ENCODE measurements at regions not wholly inside any gene's neighbourhood (a gene's known extent, or its start where the extent isn't known, plus 50 kb on each side); places are given as distances from the start of the nearest gene placed in this dataset.

DNA sequence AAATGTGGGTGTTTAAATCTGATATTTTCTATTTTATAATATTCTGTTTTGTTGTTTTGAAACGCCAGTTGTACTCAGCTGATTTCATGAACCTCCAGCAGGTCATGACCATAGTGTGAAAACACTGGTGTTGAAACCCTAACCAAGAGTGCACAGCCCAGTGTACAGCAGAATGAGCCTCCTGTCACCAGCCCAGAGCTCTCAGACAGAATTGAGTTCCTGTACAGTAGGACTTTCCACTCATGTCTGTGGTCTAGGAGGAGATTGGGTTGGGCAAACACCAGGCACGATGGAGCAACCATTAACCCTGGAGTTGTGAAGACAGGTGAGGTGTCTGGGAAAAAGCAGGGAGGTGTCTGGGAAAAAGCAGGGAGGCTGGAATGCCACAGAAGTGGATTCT, 908.8 kb downstream of the VRK1 start:
- ATAC-seq (ENCODE audit: low read depth) (no peak), DNase-seq (no peak)
- Histone ChIP-seq H2AK9ac (replicated peaks; ENCODE audit: low read depth, low read length, poor library complexity) (no peak overlapping the region), H2BK15ac (ENCODE audit: low read depth, low read length) (no peak overlapping the region), H2AK5ac (ENCODE audit: low read depth, low read length) (no peak overlapping the region), H3K9me3 (ENCODE audit: control insufficient read depth, insufficient read depth, low read length) (peaks cover 28% of the 10 kb centered on the region), H2AFZ (replicated peaks; ENCODE audit: low read length, poor library complexity) (no peak overlapping the region), H3K23ac (ENCODE audit: low read depth, low read length) (no peak overlapping the region), H4K20me1 (ENCODE audit: insufficient read depth, low read length) (no peaks in the 10 kb centered on the region), H3K4me1 (ENCODE audit: control insufficient read depth, insufficient read depth, low read length) (no peaks in the 10 kb centered on the region), H3K18ac (ENCODE audit: low read depth, low read length) (no peak overlapping the region), H4K91ac (ENCODE audit: insufficient read depth, low read depth, low read length) (no peak overlapping the region), H3K4me3 (ENCODE audit: insufficient read depth, low read depth, low read length) (no peak overlapping the region), H3K27me3 (ENCODE audit: control insufficient read depth, insufficient read depth, low read length) (no peaks in the 10 kb centered on the region), H3K4me2 (ENCODE audit: low read depth, low read length) (no peak overlapping the region), H3K27ac (ENCODE audit: insufficient read depth, low read length) (no peak overlapping the region), H4K8ac (ENCODE audit: low read depth in 2 of 2, low read length in 2 of 2) (no peak overlapping the region), H3K79me1 (ENCODE audit: low read depth in 1 of 2, low read length in 2 of 2) (no peaks in the 10 kb centered on the region), H2BK120ac (ENCODE audit: low read depth, low read length) (no peak overlapping the region), H3K4ac (ENCODE audit: low read depth, low read length) (no peak overlapping the region), H3K14ac (replicated peaks; ENCODE audit: low read depth, low read length) (no peak overlapping the region), H3K9me1 (ENCODE audit: insufficient read depth, low read length) (no peaks in the 10 kb centered on the region), H4K5ac (ENCODE audit: low read depth, low read length) (no peak overlapping the region), H3K9ac (ENCODE audit: low read depth, low read length) (no peak overlapping the region), H3K56ac (ENCODE audit: extremely low read depth, insufficient read depth, low read length) (no peak overlapping the region), H2BK20ac (ENCODE audit: low read depth, low read length) (no peak overlapping the region), H2BK5ac (ENCODE audit: low read depth, low read length, poor library complexity, severe bottlenecking) (no peak overlapping the region), H3K36me3 (ENCODE audit: control insufficient read depth, insufficient read depth, low read length) (no peaks in the 10 kb centered on the region)
- in situ Hi-C loops (cut with MboI; ENCODE audit: low sequenced_read_pairs) = no loop called here
- intact Hi-C loops (cut with micrococcal nuclease) = no loop called here
- TF ChIP-seq MXI1 (IDR thresholded peaks at IDR 0.05; ENCODE audit: borderline replicate concordance, low read depth, low read length) (no peak), RFX5 (IDR thresholded peaks at IDR 0.05; ENCODE audit: low read depth, low read length) (no peak), CHD1 (IDR thresholded peaks at IDR 0.05; ENCODE audit: low read depth, low read length) (no peak), SMC3 (IDR thresholded peaks at IDR 0.05; ENCODE audit: low read depth, low read length) (no peak), MAFK (IDR thresholded peaks at IDR 0.05; ENCODE audit: low read depth, low read length) (no peak), RCOR1 (IDR thresholded peaks at IDR 0.05; ENCODE audit: insufficient replicate concordance, low read length) (no peak)
- ChIA-PET CTCF (no interaction called here), POLR2A (ENCODE audit: unreplicated experiment) (no interaction called here)
- no CpG with 5 or more reads among the region's 2 CpGs for WGBS, 2 experiments (ENCODE audit: extremely low coverage in 2 of 2, insufficient read length in 1 of 2)
- dilution Hi-C loops (cut with HindIII; ENCODE audit: low sequenced_read_pairs, unreplicated experiment) = no loop called here
- BruUV-seq (replicated peaks) = no TSS peak

All from IMR-90 (cell line).